ENCODE measurements at regions not wholly inside any gene's neighbourhood (a gene's known extent, or its start where the extent isn't known, plus 50 kb on each side); places are given as distances from the start of the nearest gene placed in this dataset.
"Not testable (repeated sequence)": the region's sequence is repeated elsewhere in the genome, so short reads cannot be mapped to it uniquely, and the experiment has no call there.

- not testable (repeated sequence) for DNase-seq
These were observed 139.3 kb downstream of the LAT start for GRCh38 chr16:29124162-29124561.

- DNase-seq, result not testable (repeated sequence)
These were observed 135.8 kb downstream of the LAT start for GRCh38 chr16:29120680-29121079.

GRCh38 chr16:29118301-29118957 lies 133.6 kb downstream of the LAT start:
- peak; percentile 45 for DNase-seq

GRCh38 chr16:29117631-29118030 lies 132.8 kb downstream of the LAT start:
- no peak for DNase-seq

- DNase-seq, result no peak
These were observed 132.1 kb downstream of the LAT start for GRCh38 chr16:29116980-29117379.

GRCh38 chr16:29116207-29116606 lies 131.4 kb downstream of the LAT start:
- not testable (repeated sequence) for DNase-seq

- DNase-seq, result not testable (repeated sequence)
These were observed 130.9 kb downstream of the LAT start for GRCh38 chr16:29115802-29116141.

GRCh38 chr16:29114989-29115801 lies 130.3 kb downstream of the LAT start:
- DNase-seq, result peak; percentile 38

GRCh38 chr16:29114574-29114973 lies 129.7 kb downstream of the LAT start:
- DNase-seq, result no peak

GRCh38 chr16:29113446-29113845 lies 128.6 kb downstream of the LAT start:
- DNase-seq, result not testable (repeated sequence)

GRCh38 chr16:29112755-29113347 lies 128.0 kb downstream of the LAT start:
- DNase-seq, result no peak

- DNase-seq, result not testable (repeated sequence)
These were observed 127.2 kb downstream of the LAT start for GRCh38 chr16:29111901-29112680.

GRCh38 chr16:29111421-29111820 lies 126.6 kb downstream of the LAT start:
- no peak for DNase-seq

GRCh38 chr16:29108625-29109169 lies 123.8 kb downstream of the LAT start:
- not testable (repeated sequence) for DNase-seq

- no peak for DNase-seq
These were observed 122.4 kb downstream of the LAT start for GRCh38 chr16:29107299-29107698.

GRCh38 chr16:29106259-29106908 lies 121.5 kb downstream of the LAT start:
- DNase-seq, result not testable (repeated sequence)

- DNase-seq, result not testable (repeated sequence)
These were observed 119.7 kb downstream of the LAT start for GRCh38 chr16:29104600-29104999.

- not testable (repeated sequence) for DNase-seq
These were observed 113.1 kb downstream of the LAT start for GRCh38 chr16:29097965-29098364.

- not testable (repeated sequence) for DNase-seq
These were observed 110.1 kb downstream of the LAT start for GRCh38 chr16:29094729-29095624.

- not testable (repeated sequence) for DNase-seq
These were observed 109.5 kb downstream of the LAT start for GRCh38 chr16:29094325-29094724.

GRCh38 chr16:29089679-29090078 lies 104.8 kb downstream of the LAT start:
- DNase-seq, result not testable (repeated sequence)

All from activated T-cell treated with anti-CD3 and anti-CD28 coated beads, Interleukin-2, amount 50 U/mL, for 1 hour (primary cell).